GM12865 (cell line): ENCODE measurements at regions not wholly inside any gene's neighbourhood (a gene's known extent, or its start where the extent isn't known, plus 50 kb on each side); places are given as distances from the start of the nearest gene placed in this dataset.
A peak's percentile ranks its signal among the peaks of the same experiment; 100 is the strongest.

Source experiments
- DNase-seq: peaks from one replicate; pipeline ENCODE4 v3.0.0; 2010; ENCODE audit warnings: low read depth
- H3K4me3 ChIP-seq: 2 replicates; pipeline ENCODE4 v1.5.1; 2011; ENCODE audit warnings: mild to moderate bottlenecking, low read depth, low read length, control low read depth
- CTCF ChIP-seq: IDR thresholded peaks from 2 replicates; pipeline ENCODE4 v1.5.1; 2011; ENCODE audit warnings: low read length, control low read depth, low read depth, inconsistent platforms; ENCODE audit not compliant: insufficient read depth; ENCODE audit errors: missing control alignments

- peak; percentile 11 for DNase-seq
- H3K4me3 ChIP-seq = no peak overlapping the region
- TF ChIP-seq CTCF = no peak
Observed at GRCh38 chr4:36704289-36704688, 422.9 kb downstream of the DTHD1 start.

GRCh38 chr4:36709991-36710390, 428.6 kb downstream of the DTHD1 start:
- no peak overlapping the region for H3K4me3 ChIP-seq
- no peak for DNase-seq
- no peak for TF ChIP-seq CTCF

- DNase-seq = no peak
- no peak for TF ChIP-seq CTCF
- H3K4me3 ChIP-seq = no peak overlapping the region
Observed at GRCh38 chr4:36712013-36712412, 430.6 kb downstream of the DTHD1 start.

GRCh38 chr4:36716874-36717273, 435.5 kb downstream of the DTHD1 start:
- TF ChIP-seq CTCF = no peak
- no peak for DNase-seq

GRCh38 chr4:36719425-36719824, 438.0 kb downstream of the DTHD1 start:
- no peak overlapping the region for H3K4me3 ChIP-seq
- no peak for DNase-seq
- TF ChIP-seq CTCF = no peak

More at GRCh38 chr4:36716874-36717273, 435.5 kb downstream of the DTHD1 start:
- H3K4me3 ChIP-seq = no peak overlapping the region

GRCh38 chr4:36722986-36723385, 441.6 kb downstream of the DTHD1 start:
- no peak for DNase-seq
- no peak for TF ChIP-seq CTCF
- no peak overlapping the region for H3K4me3 ChIP-seq

- DNase-seq = no peak
- no peak overlapping the region for H3K4me3 ChIP-seq
- TF ChIP-seq CTCF = no peak
Observed at GRCh38 chr4:36734334-36734733, 452.9 kb downstream of the DTHD1 start.
